H9 (cell line): ENCODE measurements at regions not wholly inside any gene's neighbourhood (a gene's known extent, or its start where the extent isn't known, plus 50 kb on each side); places are given as distances from the start of the nearest gene placed in this dataset.

Experiments used
- DNase-seq: peaks from one replicate; pipeline ENCODE4 v3.0.0-alpha.2; 2017
- H2AFZ ChIP-seq: one replicate; pipeline ENCODE4 v1.6.1; 2013; ENCODE audit warnings: mild to moderate bottlenecking, low read length, control low read depth, moderate library complexity
- H2AK5ac ChIP-seq: 2 replicates; pipeline ENCODE4 v1.6.1; 2013; ENCODE audit warnings: low read length, control low read depth, mixed read lengths; ENCODE audit not compliant: insufficient read length
- H2BK120ac ChIP-seq: one replicate; pipeline ENCODE4 v1.6.1; 2013; ENCODE audit warnings: low read depth, mild to moderate bottlenecking, low read length, control low read depth, inconsistent platforms; ENCODE audit not compliant: poor library complexity, severe bottlenecking
- H2BK12ac ChIP-seq: 2 replicates; pipeline ENCODE4 v1.6.1; 2013; ENCODE audit warnings: low read length, control low read depth, mixed read lengths, low read depth; ENCODE audit not compliant: insufficient read length
- H2BK15ac ChIP-seq: 2 replicates; pipeline ENCODE4 v1.6.1; 2013; ENCODE audit warnings: low read depth, low read length, control low read depth
- H2BK20ac ChIP-seq: one replicate; pipeline ENCODE4 v1.6.1; 2013; ENCODE audit warnings: low read depth, mild to moderate bottlenecking, low read length, control low read depth, inconsistent platforms; ENCODE audit not compliant: poor library complexity, severe bottlenecking
- H2BK5ac ChIP-seq: 2 replicates; pipeline ENCODE4 v1.6.1; 2013; ENCODE audit warnings: low read length, control low read depth, mixed read lengths; ENCODE audit not compliant: insufficient read length
- H3K14ac ChIP-seq: 2 replicates; pipeline ENCODE4 v1.6.1; 2013; ENCODE audit warnings: low read length, control low read depth; ENCODE audit not compliant: insufficient read depth
- H3K18ac ChIP-seq: 2 replicates; pipeline ENCODE4 v1.6.1; 2013; ENCODE audit warnings: low read depth, mild to moderate bottlenecking, mixed read lengths, low read length, control low read depth; ENCODE audit not compliant: insufficient read length
- H3K23ac ChIP-seq: 2 replicates; pipeline ENCODE4 v1.6.1; 2013; ENCODE audit warnings: low read length, control low read depth, mixed read lengths, low read depth; ENCODE audit not compliant: insufficient read length
- H3K23me2 ChIP-seq: 2 replicates; pipeline ENCODE4 v1.6.1; 2013; ENCODE audit warnings: low read depth, mild to moderate bottlenecking, mixed read lengths, low read length, control low read depth; ENCODE audit not compliant: insufficient read length, poor library complexity, severe bottlenecking
- H3K27ac ChIP-seq: 2 replicates; pipeline ENCODE4 v1.5.1; 2013; ENCODE audit warnings: low read length, control low read depth, mixed read lengths, low read depth; ENCODE audit not compliant: insufficient read length
- H3K27me3 ChIP-seq: 2 replicates; pipeline ENCODE4 v1.6.1; 2013; ENCODE audit warnings: low read length, control low read depth, inconsistent platforms; ENCODE audit not compliant: insufficient read depth
- H3K4ac ChIP-seq: 2 replicates; pipeline ENCODE4 v1.6.1; 2013; ENCODE audit warnings: low read depth, mild to moderate bottlenecking, control low read depth, inconsistent platforms, low read length, moderate library complexity
- H3K4me1 ChIP-seq: 2 replicates; pipeline ENCODE4 v1.6.1; 2013; ENCODE audit warnings: low read length, control low read depth, inconsistent platforms; ENCODE audit not compliant: insufficient read depth
- H3K4me2 ChIP-seq: 2 replicates; pipeline ENCODE4 v1.6.1; 2013; ENCODE audit warnings: low read length, control low read depth, mixed read lengths; ENCODE audit not compliant: insufficient read length, insufficient read depth
- H3K56ac ChIP-seq: 2 replicates; pipeline ENCODE4 v1.6.1; 2013; ENCODE audit warnings: low read depth, mild to moderate bottlenecking, mixed read lengths, low read length, control low read depth; ENCODE audit not compliant: insufficient read length
- H3K79me1 ChIP-seq: 2 replicates; pipeline ENCODE4 v1.6.1; 2013; ENCODE audit warnings: low read depth, mild to moderate bottlenecking, moderate library complexity, low read length, control low read depth, inconsistent platforms; ENCODE audit not compliant: insufficient read depth, poor library complexity, severe bottlenecking
- H3K79me2 ChIP-seq: 2 replicates; pipeline ENCODE4 v1.6.1; 2013; ENCODE audit warnings: low read length, control low read depth, inconsistent platforms; ENCODE audit not compliant: insufficient read depth
- H3K9ac ChIP-seq: 2 replicates; pipeline ENCODE4 v1.6.1; 2013; ENCODE audit warnings: low read length, control low read depth, mixed read lengths; ENCODE audit not compliant: insufficient read length; ENCODE audit errors: extremely low read depth
- H3K9me3 ChIP-seq: one replicate; pipeline ENCODE4 v1.6.1; 2013; ENCODE audit warnings: low read depth, low read length, inconsistent platforms; ENCODE audit not compliant: control insufficient read depth
- H3T11ph ChIP-seq: one replicate; pipeline ENCODE4 v1.6.1; 2013; ENCODE audit warnings: mild to moderate bottlenecking, low read length, control low read depth, inconsistent platforms
- H4K20me1 ChIP-seq: one replicate; pipeline ENCODE4 v1.6.1; 2013; ENCODE audit not compliant: control insufficient read depth, insufficient read length, insufficient read depth
- H4K5ac ChIP-seq: 2 replicates; pipeline ENCODE4 v1.6.1; 2013; ENCODE audit warnings: low read depth, mild to moderate bottlenecking, mixed read lengths, low read length, control low read depth; ENCODE audit not compliant: insufficient read length
- H4K8ac ChIP-seq: replicated peaks from 2 replicates; pipeline ENCODE4 v1.6.1; 2013; ENCODE audit warnings: low read length, control low read depth, mixed read lengths, low read depth; ENCODE audit not compliant: insufficient read length
- H4K91ac ChIP-seq: 2 replicates; pipeline ENCODE4 v1.6.1; 2013; ENCODE audit warnings: low read depth, mild to moderate bottlenecking, moderate library complexity, mixed read lengths, low read length, control low read depth; ENCODE audit not compliant: insufficient read length
- H3K27ac Mint-ChIP-seq, 3 experiments: 2 replicates in 2 of 3; 3 replicates in 1 of 3; pipeline ENCODE4 v1.8.0; 2020 to 2021; ENCODE audit warnings: mixed read lengths in 3 of 3, mild to moderate bottlenecking in 1 of 3, moderate library complexity in 1 of 3
- H3K27me3 Mint-ChIP-seq: 2 replicates; pipeline ENCODE4 v1.8.0; 2021; ENCODE audit warnings: low read depth, mild to moderate bottlenecking, moderate library complexity, mixed read lengths
- H3K36me3 Mint-ChIP-seq, 3 experiments: 2 replicates in 2 of 3; 3 replicates in 1 of 3; pipeline ENCODE4 v1.8.0; 2020 to 2021; ENCODE audit warnings: low read depth in 3 of 3, mixed read lengths in 3 of 3; ENCODE audit not compliant: insufficient read depth in 1 of 3
- H3K4me1 Mint-ChIP-seq, 2 experiments: 2 replicates each; pipeline ENCODE4 v1.8.0; 2020; ENCODE audit warnings: mixed read lengths in 2 of 2
- H3K4me3 Mint-ChIP-seq, 2 experiments: 2 replicates in 1 of 2; 3 replicates in 1 of 2; pipeline ENCODE4 v1.8.0; 2020 to 2021; ENCODE audit warnings: mild to moderate bottlenecking in 2 of 2, mixed read lengths in 2 of 2, moderate library complexity in 1 of 2
- H3K9me3 Mint-ChIP-seq, 2 experiments: 2 replicates in 1 of 2; 3 replicates in 1 of 2; pipeline ENCODE4 v1.8.0; 2020; ENCODE audit warnings: mild to moderate bottlenecking in 2 of 2, mixed read lengths in 2 of 2, moderate library complexity in 1 of 2
- WGBS: extraction: QIAGEN DNeasy Blood & Tissue Kit; methylation state at CpG from one replicate; pipeline ENCODE4 v1.1.7; 2013; ENCODE audit warnings: missing lambda C conversion rate, low lambda C conversion rate, mixed read lengths; ENCODE audit not compliant: insufficient read length; ENCODE audit errors: extremely low coverage; 5-methylcytosine and 5-hydroxymethylcytosine counted together
- TF ChIP-seq, protein P1 (sequence below): fragments of 200-600 bp; sonication (generic); conservative IDR thresholded peaks from 3 replicates; pipeline ENCODE4 v1.8.0; 2021; ENCODE audit warnings: antibody characterized with exemption, mild to moderate bottlenecking

GRCh38 chr16:55018881-55019280 is 88.2 kb downstream of the IRX5 start:
- Histone ChIP-seq H3K27me3 (no peaks in the 10 kb centered on the region), H2AFZ (no peak overlapping the region), H4K8ac (no peak overlapping the region), H3K4ac (no peak overlapping the region), H2BK5ac (no peak overlapping the region), H3K56ac (no peak overlapping the region), H2BK12ac (no peak overlapping the region), H4K91ac (no peak overlapping the region), H3T11ph (no peak overlapping the region), H4K5ac (no peak overlapping the region), H3K23me2 (peaks cover 4% of the 10 kb centered on the region), H2BK15ac (no peak overlapping the region), H3K23ac (no peak overlapping the region), H4K20me1 (no peaks in the 10 kb centered on the region), H3K4me2 (no peak overlapping the region), H3K79me2 (no peaks in the 10 kb centered on the region), H2BK120ac (no peak overlapping the region), H3K4me1 (no peaks in the 10 kb centered on the region), H3K79me1 (no peaks in the 10 kb centered on the region), H3K9ac (no peak overlapping the region), H2BK20ac (no peak overlapping the region), H2AK5ac (no peak overlapping the region), H3K27ac (no peak overlapping the region), H3K9me3 (no peaks in the 10 kb centered on the region), H3K18ac (no peak overlapping the region), H3K14ac (no peak overlapping the region)
- peaks cover 0 to 18% (median 3%) of the 10 kb centered on the region in 3 experiments; a peak in 4 of 7 replicates for H3K36me3 Mint-ChIP-seq
- peaks cover 14% of the 10 kb centered on the region for H3K27me3 Mint-ChIP-seq
- TF ChIP-seq, protein P1, sequence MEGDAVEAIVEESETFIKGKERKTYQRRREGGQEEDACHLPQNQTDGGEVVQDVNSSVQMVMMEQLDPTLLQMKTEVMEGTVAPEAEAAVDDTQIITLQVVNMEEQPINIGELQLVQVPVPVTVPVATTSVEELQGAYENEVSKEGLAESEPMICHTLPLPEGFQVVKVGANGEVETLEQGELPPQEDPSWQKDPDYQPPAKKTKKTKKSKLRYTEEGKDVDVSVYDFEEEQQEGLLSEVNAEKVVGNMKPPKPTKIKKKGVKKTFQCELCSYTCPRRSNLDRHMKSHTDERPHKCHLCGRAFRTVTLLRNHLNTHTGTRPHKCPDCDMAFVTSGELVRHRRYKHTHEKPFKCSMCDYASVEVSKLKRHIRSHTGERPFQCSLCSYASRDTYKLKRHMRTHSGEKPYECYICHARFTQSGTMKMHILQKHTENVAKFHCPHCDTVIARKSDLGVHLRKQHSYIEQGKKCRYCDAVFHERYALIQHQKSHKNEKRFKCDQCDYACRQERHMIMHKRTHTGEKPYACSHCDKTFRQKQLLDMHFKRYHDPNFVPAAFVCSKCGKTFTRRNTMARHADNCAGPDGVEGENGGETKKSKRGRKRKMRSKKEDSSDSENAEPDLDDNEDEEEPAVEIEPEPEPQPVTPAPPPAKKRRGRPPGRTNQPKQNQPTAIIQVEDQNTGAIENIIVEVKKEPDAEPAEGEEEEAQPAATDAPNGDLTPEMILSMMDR = no peak
- H3K4me1 Mint-ChIP-seq = peaks cover 7 to 10% of the 10 kb centered on the region in 2 experiments
- no CpG with 5 or more reads among the region's 24 CpGs for WGBS
- H3K27ac Mint-ChIP-seq = no peak overlapping the region
- no peak for DNase-seq
- H3K4me3 Mint-ChIP-seq = no peak overlapping the region
- peaks cover 16 to 17% of the 10 kb centered on the region in 2 experiments for H3K9me3 Mint-ChIP-seq
